DND-41 (cell line): ENCODE measurements at regions not wholly inside any gene's neighbourhood (a gene's known extent, or its start where the extent isn't known, plus 50 kb on each side); places are given as distances from the start of the nearest gene placed in this dataset.

Source experiments
- ATAC-seq: fragments of 200-7000 bp; cut with Tn5 transposase; 3 replicates; pipeline ENCODE4 v1.9.1; 2021; ENCODE audit warnings: low read depth; ENCODE audit not compliant: insufficient read depth
- DNase-seq: peaks from one replicate; pipeline ENCODE4 v3.0.0-alpha.2; 2020
- H2AFZ ChIP-seq: 2 replicates; pipeline ENCODE4 v1.6.0; 2012; ENCODE audit warnings: low read depth, low read length
- H3K27ac ChIP-seq: 2 replicates; pipeline ENCODE4 v1.5.1; 2012; ENCODE audit warnings: low read length, inconsistent platforms
- H3K27me3 ChIP-seq: fragments of 200-600 bp; sonication (generic); 2 replicates; pipeline ENCODE4 v1.6.0; 2012; ENCODE audit warnings: low read length, mild to moderate bottlenecking, inconsistent platforms; ENCODE audit not compliant: insufficient read depth, poor library complexity
- H3K36me3 ChIP-seq: 2 replicates; pipeline ENCODE4 v1.5.1; 2012; ENCODE audit warnings: low read length, inconsistent platforms; ENCODE audit not compliant: insufficient read depth
- H3K4me1 ChIP-seq: 2 replicates; pipeline ENCODE4 v1.5.1; 2012; ENCODE audit warnings: mild to moderate bottlenecking, low read length; ENCODE audit not compliant: insufficient read depth
- H3K4me2 ChIP-seq: 2 replicates; pipeline ENCODE4 v1.6.0; 2012; ENCODE audit warnings: mild to moderate bottlenecking, moderate library complexity, low read length, inconsistent platforms; ENCODE audit not compliant: insufficient read depth
- H3K4me3 ChIP-seq, 2 experiments: fragments of 200-600 bp in 1 of 2; shearing (Covaris generic) in 1 of 2; 2 replicates each; pipeline ENCODE4 v1.5.1; 2012 to 2016; ENCODE audit warnings: inconsistent platforms in 2 of 2, low read length in 2 of 2, mild to moderate bottlenecking in 2 of 2, low read depth in 1 of 2, moderate library complexity in 1 of 2
- H3K79me2 ChIP-seq: 2 replicates; pipeline ENCODE4 v1.6.0; 2012; ENCODE audit warnings: low read length, inconsistent platforms; ENCODE audit not compliant: insufficient read depth
- H3K9ac ChIP-seq: 2 replicates; pipeline ENCODE4 v1.6.0; 2012; ENCODE audit warnings: low read depth, mild to moderate bottlenecking, inconsistent platforms, low read length, moderate library complexity
- H3K9me3 ChIP-seq: 2 replicates; pipeline ENCODE4 v1.5.1; 2012; ENCODE audit warnings: low read length, moderate library complexity, mild to moderate bottlenecking, inconsistent platforms; ENCODE audit not compliant: insufficient read depth, severe bottlenecking
- H4K20me1 ChIP-seq: 2 replicates; pipeline ENCODE4 v1.6.0; 2012; ENCODE audit warnings: low read length; ENCODE audit not compliant: insufficient read depth
- CTCF ChIP-seq: IDR thresholded peaks from 2 replicates; pipeline ENCODE4 v1.5.1; 2012; ENCODE audit warnings: borderline replicate concordance, low read length, moderate library complexity, mild to moderate bottlenecking; ENCODE audit not compliant: poor library complexity, severe bottlenecking; ENCODE audit errors: extremely low read depth
- EZH2 ChIP-seq: IDR thresholded peaks from 3 replicates; pipeline ENCODE4 v1.6.1; 2012; ENCODE audit warnings: borderline replicate concordance, low read depth, mild to moderate bottlenecking, moderate library complexity, low read length, inconsistent platforms; ENCODE audit not compliant: severe bottlenecking

GRCh38 chr5:168211936-168212335 lies 79.5 kb upstream of the WWC1 start:
- no peak for ATAC-seq
- Histone ChIP-seq H3K4me2 (no peak overlapping the region), H3K9ac (no peak overlapping the region), H2AFZ (no peak overlapping the region), H4K20me1 (no peaks in the 10 kb centered on the region), H3K4me1 (no peaks in the 10 kb centered on the region), H3K9me3 (no peaks in the 10 kb centered on the region), H3K4me3 (no peak overlapping the region), H3K36me3 (no peaks in the 10 kb centered on the region), H3K79me2 (no peaks in the 10 kb centered on the region), H3K27ac (no peak overlapping the region), H3K27me3 (peaks cover 10% of the 10 kb centered on the region)
- no peak for TF ChIP-seq EZH2
- no peak for TF ChIP-seq CTCF
- DNase-seq = no peak

DNA sequence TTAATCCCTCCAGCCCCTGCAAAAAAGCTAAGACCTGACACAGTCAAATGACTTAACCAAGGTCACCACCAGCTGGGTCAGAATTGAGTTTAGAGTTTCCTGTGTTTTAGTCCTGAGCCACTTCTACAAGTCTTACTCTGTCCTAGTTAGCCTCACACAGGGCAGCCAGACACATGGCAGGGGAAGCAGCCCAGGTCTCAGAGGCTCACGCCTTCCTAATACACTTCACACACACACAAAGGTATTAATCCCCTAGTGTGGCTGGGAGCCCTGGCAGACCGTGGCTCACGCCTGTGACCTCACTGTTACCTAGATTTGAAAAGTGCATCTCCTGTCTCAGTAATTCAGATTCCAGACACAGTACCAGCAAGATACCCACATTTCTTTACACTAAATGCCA lies 77.4 kb upstream of the WWC1 start:
- no peak overlapping the region for H3K4me2 ChIP-seq
- H3K4me3 ChIP-seq = no peak overlapping the region
- H2AFZ ChIP-seq = no peak overlapping the region
- H3K4me1 ChIP-seq = no peaks in the 10 kb centered on the region
- H3K36me3 ChIP-seq = no peaks in the 10 kb centered on the region
- no peaks in the 10 kb centered on the region for H3K9me3 ChIP-seq
- no peak overlapping the region for H3K27ac ChIP-seq
- no peaks in the 10 kb centered on the region for H3K79me2 ChIP-seq
- no peaks in the 10 kb centered on the region for H4K20me1 ChIP-seq
- no peak for DNase-seq
- ATAC-seq = no peak
- TF ChIP-seq CTCF (no peak), EZH2 (no peak)
- peaks cover 7% of the 10 kb centered on the region for H3K27me3 ChIP-seq
- no peak overlapping the region for H3K9ac ChIP-seq

GRCh38 chr5:168214886-168215285 lies 76.6 kb upstream of the WWC1 start:
- no peak overlapping the region for H3K4me2 ChIP-seq
- H3K27me3 ChIP-seq = peaks cover 7% of the 10 kb centered on the region
- no peaks in the 10 kb centered on the region for H3K36me3 ChIP-seq
- H3K4me3 ChIP-seq = no peak overlapping the region
- H3K9ac ChIP-seq = no peak overlapping the region
- H3K79me2 ChIP-seq = no peaks in the 10 kb centered on the region
- no peaks in the 10 kb centered on the region for H3K9me3 ChIP-seq
- DNase-seq = no peak
- TF ChIP-seq CTCF (no peak), EZH2 (no peak)
- no peak for ATAC-seq
- no peaks in the 10 kb centered on the region for H4K20me1 ChIP-seq
- H3K4me1 ChIP-seq = peaks cover 6% of the 10 kb centered on the region; the same call in 1 of the 2 replicates
- H2AFZ ChIP-seq = no peak overlapping the region
- no peak overlapping the region for H3K27ac ChIP-seq

GRCh38 chr5:168215646-168216045 lies 75.8 kb upstream of the WWC1 start:
- H3K4me3 ChIP-seq = no peak overlapping the region

More at GRCh38 chr5:168215646-168216045, 75.8 kb upstream of the WWC1 start:
- Histone ChIP-seq H4K20me1 (no peaks in the 10 kb centered on the region), H2AFZ (no peak overlapping the region), H3K4me2 (no peak overlapping the region), H3K79me2 (no peaks in the 10 kb centered on the region), H3K27ac (no peak overlapping the region), H3K4me1 (peaks cover 8% of the 10 kb centered on the region; the same call in 1 of the 2 replicates), H3K9ac (no peak overlapping the region), H3K27me3 (peaks cover 7% of the 10 kb centered on the region), H3K9me3 (no peaks in the 10 kb centered on the region), H3K36me3 (no peaks in the 10 kb centered on the region)
- ATAC-seq = peak; percentile 63; the same call in 1 of the 3 replicates
- no peak for TF ChIP-seq EZH2
- peak; percentile 10 for DNase-seq
